ENCODE measurements at regions not wholly inside any gene's neighbourhood (a gene's known extent, or its start where the extent isn't known, plus 50 kb on each side); places are given as distances from the start of the nearest gene placed in this dataset.
A peak's percentile ranks its signal among the peaks of the same experiment; 100 is the strongest.
"Not testable (repeated sequence)": the region's sequence is repeated elsewhere in the genome, so short reads cannot be mapped to it uniquely, and the experiment has no call there.

DNA sequence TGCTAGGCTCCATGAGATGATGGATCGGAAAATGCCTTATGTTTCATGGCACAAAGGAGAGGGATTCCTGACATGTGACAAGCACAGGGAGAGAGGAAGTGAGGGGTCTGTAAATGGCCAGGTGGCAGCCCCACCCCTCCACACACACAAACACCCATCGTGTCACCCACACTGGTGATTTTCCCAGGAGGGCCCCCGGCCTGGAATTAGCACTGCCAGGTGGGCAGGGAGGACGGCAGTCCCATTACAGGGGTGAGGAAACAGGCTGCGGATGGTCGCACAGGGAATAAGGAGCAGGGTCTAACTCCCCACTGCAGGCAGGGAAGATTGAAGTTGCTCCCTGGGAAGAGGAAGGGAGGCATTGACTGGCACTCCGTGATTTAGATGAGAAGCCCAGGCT lies 395.3 kb upstream of the ZNF337 start:
- not testable (repeated sequence) for DNase-seq

- not testable (repeated sequence) for DNase-seq
These were observed 389.5 kb upstream of the ZNF337 start for GRCh38 chr20:26086195-26086594.

GRCh38 chr20:26073972-26074371 lies 377.3 kb upstream of the ZNF337 start:
- DNase-seq: not testable (repeated sequence)

DNA sequence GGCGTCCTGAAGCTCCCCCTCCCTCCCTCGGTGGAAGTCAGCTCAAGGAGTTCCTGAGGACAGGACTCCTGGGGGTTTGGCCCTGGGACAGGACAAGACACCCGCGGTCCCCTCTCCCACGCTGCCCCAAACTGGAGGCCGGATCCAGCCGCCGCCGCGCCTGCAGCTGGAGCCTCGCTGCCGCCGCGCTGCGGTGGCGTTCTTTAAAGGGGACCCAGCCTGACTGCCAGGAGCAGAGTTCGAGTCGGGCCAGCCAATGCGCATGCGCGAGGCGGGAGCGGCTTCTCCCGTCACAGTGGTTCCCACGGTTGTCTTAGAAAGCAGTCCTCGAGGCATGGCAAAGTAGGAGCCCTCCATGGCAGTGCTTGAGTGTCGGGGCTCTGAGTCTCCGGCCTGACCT lies 362.7 kb upstream of the ZNF337 start:
- not testable (repeated sequence) for DNase-seq

DNA sequence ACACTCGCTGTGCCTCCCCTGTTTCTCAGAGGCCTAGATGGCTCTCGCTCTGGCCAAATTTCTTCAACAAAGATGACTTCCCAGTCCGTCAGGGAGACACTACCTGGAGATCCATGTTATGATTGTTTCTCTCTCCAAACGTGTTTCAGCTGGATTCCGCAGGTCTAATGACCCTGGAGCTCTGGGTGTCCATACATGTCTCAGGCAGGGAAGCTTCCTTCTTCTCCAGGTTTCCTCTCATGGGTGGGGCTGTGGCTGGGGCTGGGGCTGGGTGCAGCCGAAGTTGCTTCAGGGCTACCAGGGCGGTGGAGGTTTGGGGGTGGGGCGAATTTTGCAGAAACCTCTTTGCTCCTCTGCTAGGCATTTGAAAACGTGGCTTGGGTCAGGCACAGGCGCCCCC lies 361.8 kb upstream of the ZNF337 start:
- not testable (repeated sequence) for DNase-seq

GRCh38 chr20:26057135-26057752 lies 360.6 kb upstream of the ZNF337 start:
- DNase-seq: not testable (repeated sequence)

DNA sequence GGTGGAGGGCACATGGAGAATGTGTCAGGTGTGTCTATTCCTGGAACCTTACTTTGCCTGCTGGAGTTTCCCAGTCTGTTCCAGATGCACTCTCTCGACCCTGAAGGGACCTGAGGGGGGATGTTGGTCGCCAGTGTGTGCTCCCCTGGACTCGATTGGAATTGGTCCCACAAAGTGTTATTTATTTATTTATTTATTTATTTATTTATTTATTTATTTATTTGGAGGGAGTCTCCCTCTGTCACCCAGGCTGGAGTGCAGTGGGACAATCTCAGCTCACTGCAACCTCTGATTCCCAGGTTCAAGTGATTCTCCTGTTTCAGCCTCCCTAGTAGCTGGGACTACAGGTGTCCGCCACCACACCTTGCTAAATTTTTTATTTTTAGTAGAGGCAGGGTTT lies 329.1 kb upstream of the ZNF337 start:
- not testable (repeated sequence) for DNase-seq

DNA sequence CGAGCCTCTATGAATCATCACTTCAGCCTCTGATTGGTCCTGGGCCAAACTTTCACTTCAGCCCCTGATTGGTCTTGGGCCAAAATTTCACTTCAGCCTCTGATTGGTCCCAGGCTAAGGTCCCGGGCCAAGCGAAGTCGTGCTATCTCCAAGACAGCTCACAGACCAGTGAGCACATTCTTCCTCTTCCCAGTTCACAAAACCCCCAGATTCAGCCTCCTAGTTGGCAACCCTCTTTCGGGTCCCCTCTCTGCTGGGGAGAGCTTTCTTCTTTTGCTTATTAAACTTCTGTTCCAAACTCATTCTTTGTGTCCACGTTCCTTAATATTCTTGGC lies 314.3 kb upstream of the ZNF337 start:
- DNase-seq: not testable (repeated sequence)

GRCh38 chr20:26010224-26010941 lies 313.7 kb upstream of the ZNF337 start:
- DNase-seq: not testable (repeated sequence)

DNA sequence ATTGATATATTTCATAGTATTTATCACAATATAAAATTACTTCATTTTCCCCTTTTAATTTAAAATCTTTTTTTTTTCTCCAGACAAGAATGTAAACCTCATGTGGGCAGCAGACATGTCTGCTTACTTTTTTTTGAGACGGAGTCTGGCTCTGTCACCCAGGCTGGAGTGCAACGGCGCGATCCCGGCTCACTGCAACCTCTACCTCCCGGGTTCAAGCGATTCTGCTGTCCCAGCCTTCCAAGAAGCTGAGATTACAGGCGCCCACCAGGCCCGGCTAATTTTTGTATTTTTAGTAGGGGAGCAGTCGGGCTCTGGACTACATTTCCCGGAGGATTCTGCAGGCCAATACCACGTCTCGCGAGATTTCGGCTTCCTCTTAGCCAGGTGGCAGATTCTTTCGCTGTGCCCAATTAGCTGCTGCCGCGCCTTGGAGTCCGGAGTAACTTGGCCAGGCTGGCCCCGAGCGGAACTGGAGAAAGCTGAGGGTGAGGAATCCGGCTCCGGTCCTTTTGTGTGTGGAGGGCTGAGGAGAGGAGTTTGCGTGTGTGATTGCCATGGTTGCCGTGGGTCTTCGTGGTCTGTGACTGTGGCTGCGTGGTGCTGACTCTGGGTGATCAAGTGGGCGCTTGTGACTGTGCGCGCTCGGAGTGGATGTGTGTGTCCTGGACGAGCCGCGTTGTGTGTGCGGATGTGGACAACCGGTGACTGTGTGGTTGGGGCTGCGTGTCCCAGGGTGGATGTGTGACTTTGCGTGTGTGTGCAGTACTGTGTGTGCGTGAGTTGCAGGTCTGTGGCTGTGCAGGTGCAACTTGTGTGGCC lies 313.0 kb upstream of the ZNF337 start:
- DNase-seq: not testable (repeated sequence)

DNA sequence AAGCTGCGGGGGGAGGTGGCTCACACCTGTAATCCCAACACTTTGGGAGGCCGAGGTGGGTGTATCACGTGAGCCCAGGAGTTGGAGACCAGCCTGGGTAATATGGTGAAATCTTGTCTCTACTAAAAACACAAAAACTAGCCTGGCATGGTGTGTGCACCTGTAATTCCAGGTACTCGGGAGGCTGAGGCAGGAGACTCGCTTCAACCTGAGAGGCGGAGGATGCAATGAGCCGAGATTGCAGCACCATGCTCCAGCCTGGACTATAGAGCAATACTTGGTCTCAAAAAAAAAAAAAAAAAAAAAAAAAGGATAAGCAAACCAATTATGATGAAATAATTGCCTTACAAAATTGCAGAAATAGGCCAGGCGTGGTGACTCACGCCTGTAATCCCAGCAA lies 311.4 kb upstream of the ZNF337 start:
- not testable (repeated sequence) for DNase-seq

GRCh38 chr20:26006164-26006563 lies 309.5 kb upstream of the ZNF337 start:
- DNase-seq: not testable (repeated sequence)

DNA sequence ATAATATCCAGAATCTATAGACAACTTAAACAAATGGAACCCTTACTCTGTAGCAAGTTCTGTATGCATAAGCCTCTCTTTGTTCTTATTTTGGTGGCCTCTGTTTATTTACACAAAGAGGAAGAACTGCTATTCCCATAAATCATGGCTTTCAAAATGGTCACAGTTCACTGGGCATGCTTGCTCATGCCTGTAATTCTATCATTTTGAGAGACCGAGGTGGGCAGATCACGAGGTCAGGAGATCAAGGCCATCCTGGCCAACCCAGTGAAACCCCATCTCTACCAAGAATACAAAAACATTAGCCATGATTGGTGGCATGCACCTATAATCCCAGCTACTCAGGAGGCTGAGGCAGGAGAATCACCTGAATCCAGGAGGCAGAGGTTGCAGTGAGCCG lies 307.3 kb upstream of the ZNF337 start:
- not testable (repeated sequence) for DNase-seq

DNA sequence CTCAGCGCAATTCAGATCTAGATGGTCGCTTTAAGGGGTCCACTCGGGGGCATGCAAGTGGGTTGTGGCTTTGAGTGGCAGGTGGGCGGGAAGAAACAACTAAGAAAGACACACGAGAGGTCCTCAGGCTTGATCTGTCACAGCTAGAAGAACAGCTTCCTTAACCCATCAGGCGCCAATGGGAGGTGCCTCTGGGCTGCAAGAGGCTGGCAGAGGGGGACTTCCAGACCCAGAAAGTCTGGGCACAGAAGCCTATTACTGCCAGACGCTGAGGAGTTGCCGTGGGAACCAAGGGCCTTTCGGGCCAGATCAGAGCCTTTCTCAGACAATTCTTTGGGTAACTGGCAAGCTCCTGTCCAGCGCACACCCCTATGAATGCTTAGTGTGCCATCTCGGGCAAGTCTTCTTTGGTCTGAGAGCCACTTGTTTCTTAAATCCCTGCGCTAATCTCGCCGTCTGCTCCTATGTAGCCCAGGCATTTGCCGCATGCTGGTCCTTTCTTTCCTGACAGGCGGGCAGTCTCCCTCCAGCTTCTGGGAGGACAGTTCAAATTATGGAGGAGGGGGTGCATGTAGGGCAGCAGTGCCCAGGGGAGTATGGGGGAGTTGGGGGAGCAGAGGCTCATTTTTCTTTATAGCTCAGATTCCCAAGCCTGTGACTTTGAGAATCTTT lies 300.9 kb upstream of the ZNF337 start:
- DNase-seq: not testable (repeated sequence)

DNA sequence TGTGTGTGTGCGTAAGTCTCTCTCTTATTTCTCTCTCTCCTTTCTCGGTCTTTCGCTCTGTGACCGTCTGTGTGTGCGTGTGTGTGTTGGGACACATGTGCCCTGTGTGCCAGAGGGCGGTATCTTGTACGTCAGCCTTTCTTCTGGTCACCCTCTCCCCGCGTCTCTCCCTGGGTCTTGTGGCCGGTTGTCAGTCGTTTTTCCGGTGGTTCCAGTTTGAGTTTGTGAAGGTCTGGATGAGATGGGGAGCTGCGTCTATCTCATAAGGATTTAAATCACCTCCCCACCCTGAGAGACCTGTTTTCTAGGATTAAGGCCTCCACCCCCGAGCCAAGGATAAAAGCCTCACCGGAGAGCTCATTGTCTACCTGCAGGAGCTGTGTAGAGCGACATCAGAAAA lies 295.5 kb upstream of the ZNF337 start:
- no peak for DNase-seq

- DNase-seq: no peak
These were observed 295.1 kb upstream of the ZNF337 start for GRCh38 chr20:25991756-25992130.

- DNase-seq: no peak
These were observed 294.6 kb upstream of the ZNF337 start for GRCh38 chr20:25991051-25991755.

DNA sequence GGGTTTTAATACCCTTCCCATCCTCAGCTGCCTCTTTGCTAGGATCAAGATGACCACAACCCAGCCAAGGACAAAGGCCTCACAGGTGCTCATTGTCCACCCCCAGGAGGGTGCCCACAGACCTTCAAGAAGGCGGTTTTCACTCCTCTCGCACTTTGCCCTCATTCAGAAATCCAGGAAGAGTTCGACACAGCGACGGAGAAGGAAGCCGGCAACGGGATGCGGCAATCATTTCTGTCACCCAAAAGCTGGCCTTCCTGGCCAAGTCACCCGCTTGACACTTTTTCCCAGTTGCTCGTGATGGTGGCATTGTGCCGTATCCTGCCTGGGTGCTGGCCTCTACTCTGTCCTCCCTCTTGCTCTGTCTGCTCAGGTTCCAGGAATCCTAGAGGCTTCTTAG lies 293.0 kb upstream of the ZNF337 start:
- DNase-seq: not testable (repeated sequence)

DNA sequence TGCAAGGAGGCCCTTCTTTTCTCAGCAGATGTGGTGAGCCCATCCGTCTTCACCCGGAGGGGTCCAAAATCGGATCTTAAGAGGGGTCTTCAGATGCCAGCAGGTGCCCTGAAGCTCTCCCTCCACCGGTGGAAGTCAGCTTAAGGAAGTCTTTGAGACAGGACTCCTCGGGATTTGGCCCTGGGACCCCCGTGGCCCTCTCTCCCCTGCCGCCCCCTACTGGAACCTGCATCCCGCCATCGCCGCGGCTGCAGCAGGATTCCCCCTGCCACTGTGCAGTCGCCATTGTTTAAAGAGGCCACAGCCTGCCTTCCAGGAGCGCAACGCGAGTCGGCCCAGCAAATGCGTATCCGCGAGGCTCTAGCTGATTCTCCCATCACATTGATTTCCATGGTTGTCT lies 292.5 kb upstream of the ZNF337 start:
- no peak for DNase-seq

GRCh38 chr20:25987928-25988560 lies 291.4 kb upstream of the ZNF337 start:
- DNase-seq: not testable (repeated sequence)

DNA sequence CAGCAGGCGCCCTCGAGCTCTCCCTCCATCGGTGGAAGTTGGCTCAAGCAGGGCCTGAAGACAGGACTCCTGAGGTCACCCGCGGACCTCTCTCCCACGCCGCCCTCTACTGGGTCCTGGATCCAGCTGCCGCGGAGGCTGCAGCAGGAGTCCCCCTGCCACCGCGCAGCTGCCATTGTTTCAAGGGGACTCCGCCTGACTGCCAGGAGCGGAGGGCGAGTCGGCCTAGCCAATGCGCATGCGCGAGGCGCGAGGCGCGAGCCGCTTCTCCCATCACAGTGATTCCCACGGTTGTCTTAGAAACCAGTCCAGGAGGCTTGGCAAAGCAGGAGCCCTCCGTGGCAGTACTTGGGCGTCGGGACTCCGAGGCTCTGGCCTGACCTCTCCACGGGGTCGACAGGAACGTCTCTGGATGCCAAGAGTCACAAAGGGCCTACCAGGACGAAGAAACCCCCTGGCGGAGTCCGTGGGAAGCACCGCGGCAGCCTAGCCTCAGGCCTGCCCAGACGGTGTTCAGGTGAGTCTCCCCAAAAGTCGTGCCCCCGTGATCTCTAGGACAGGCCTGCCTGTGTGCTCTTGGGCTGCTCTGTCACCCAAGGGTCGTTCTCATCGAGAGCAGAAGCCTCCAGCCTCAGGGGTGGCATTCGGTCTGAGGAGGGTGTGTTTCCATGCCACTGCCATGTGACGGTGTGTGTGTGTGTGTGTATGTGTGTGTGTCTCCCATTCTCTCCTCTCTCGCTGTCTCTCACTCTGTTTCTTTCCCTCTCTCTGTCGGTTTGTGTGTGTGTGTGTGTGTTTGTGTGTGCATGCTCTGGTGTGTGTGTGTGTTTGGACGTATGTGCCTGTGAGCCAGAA lies 290.6 kb upstream of the ZNF337 start:
- peak; percentile 54 for DNase-seq
